Ovary (tissue), 7 donors: ENCODE measurements at regions not wholly inside any gene's neighbourhood (a gene's known extent, or its start where the extent isn't known, plus 50 kb on each side); places are given as distances from the start of the nearest gene placed in this dataset.

ENCODE experiments used
- DNase-seq, 5 donors: peaks; one replicate each; pipeline ENCODE4 v3.0.0-alpha.2; 2019 to 2020
- H3K27ac ChIP-seq, 2 donors: fragments of 200-600 bp; one replicate each; pipeline versions ENCODE4 v1.5.1 to v1.8.0; 2019 to 2022
- H3K27me3 ChIP-seq: fragments of 200-600 bp; one replicate; pipeline ENCODE4 v1.8.0; 2022
- H3K36me3 ChIP-seq: fragments of 200-600 bp; sonication (generic); one replicate; pipeline ENCODE4 v1.5.1; 2019
- H3K4me1 ChIP-seq: one replicate; pipeline ENCODE4 v1.8.1; 2013; ENCODE audit warnings: mild to moderate bottlenecking, moderate library complexity; ENCODE audit not compliant: insufficient read depth
- H3K4me3 ChIP-seq: fragments of 200-600 bp; sonication (generic); one replicate; pipeline ENCODE4 v1.5.1; 2017
- H3K9me3 ChIP-seq, 2 donors: fragments of 200-600 bp in 1 of 2; sonication (generic) in 1 of 2; one replicate each; pipeline versions ENCODE4 v1.5.1 to v1.8.1; 2013 to 2019; ENCODE audit warnings: mild to moderate bottlenecking in 1 of 2, moderate library complexity in 1 of 2
- CTCF ChIP-seq, 3 donors: fragments of 450-650 bp in 2 of 3; fragments of 200-600 bp in 1 of 3; IDR thresholded peaks; one replicate each; pipeline versions ENCODE4 v1.5.1 to v1.8.0; 2016 to 2022; ENCODE audit warnings: antibody characterized with exemption in 3 of 3, mild to moderate bottlenecking in 1 of 3
- EP300 ChIP-seq: sonication (generic); formaldehyde crosslinking; IDR thresholded peaks from one replicate; pipeline ENCODE4 v1.6.1; 2017; ENCODE audit warnings: antibody characterized with exemption
- POLR2A ChIP-seq: fragments of 450-650 bp; IDR thresholded peaks from one replicate; pipeline ENCODE4 v1.6.1; 2017; ENCODE audit warnings: antibody characterized with exemption, mild to moderate bottlenecking, moderate library complexity
- WGBS, 3 donors: extraction: QIAGEN DNeasy Blood & Tissue Kit in 1 of 3; methylation state at CpG; one replicate each; pipeline versions ENCODE4 v1.1.5 to v1.1.7; 2013 to 2017; 5-methylcytosine and 5-hydroxymethylcytosine counted together
- intact Hi-C, 4 donors: fragments of 100-400 bp; cut with DNase I; formaldehyde crosslinking; loops; one replicate each; pipeline versions ENCODE4 v1.11.0 to v1.15.1; 2022 to 2023
- donor health status: DM: no; HTN: no; CAD: no; lungs with moderate emphysema.
- donor health status: DM: no; HTN: no; CAD: no.
- donor health status: Bipolar disorder and iron deficiency.
- donor health status: DM: no; HTN: no; CAD: no.
- donor health status: DM: yes; HTN: yes; CAD: no.

- Histone ChIP-seq H3K36me3 (no peaks in the 10 kb centered on the region), H3K27me3 (no peaks in the 10 kb centered on the region), H3K27ac (no peak overlapping the region), H3K4me1 (no peaks in the 10 kb centered on the region), H3K9me3 (no peaks in the 10 kb centered on the region), H3K4me3 (no peak overlapping the region)
- 73 to 78% (median 75%) methylated on average over 4 of the region's 4 CpGs for WGBS, 3 donors
- intact Hi-C loops = no loop called here
- no peak for DNase-seq
- no peak for TF ChIP-seq POLR2A
- TF ChIP-seq CTCF (IDR thresholded peaks at IDR 0.05) = no peak
- no peak for TF ChIP-seq EP300
Measured at GRCh38 chr5:97844797-97845196, 661.8 kb upstream of the RIOK2 start.

GRCh38 chr5:97846643-97847042, 663.6 kb upstream of the RIOK2 start:
- H3K4me3 ChIP-seq = no peak overlapping the region
- H3K36me3 ChIP-seq = no peaks in the 10 kb centered on the region
- no peak for TF ChIP-seq CTCF (IDR thresholded peaks at IDR 0.05)
- no peak for TF ChIP-seq POLR2A
- TF ChIP-seq EP300 = no peak
- H3K9me3 ChIP-seq = no peaks in the 10 kb centered on the region
- intact Hi-C loops = no loop called here
- H3K27ac ChIP-seq = no peak overlapping the region
- H3K4me1 ChIP-seq = no peaks in the 10 kb centered on the region
- H3K27me3 ChIP-seq = no peaks in the 10 kb centered on the region
- no peak for DNase-seq

- Histone ChIP-seq H3K27ac (no peak overlapping the region), H3K9me3 (no peaks in the 10 kb centered on the region), H3K4me3 (no peak overlapping the region), H3K4me1 (no peaks in the 10 kb centered on the region), H3K36me3 (no peaks in the 10 kb centered on the region), H3K27me3 (no peaks in the 10 kb centered on the region)
- 70 to 76% (median 72%) methylated on average over 2 of the region's 2 CpGs for WGBS, 3 donors
- intact Hi-C loops = no loop called here
- TF ChIP-seq POLR2A (no peak), EP300 (no peak), CTCF (IDR thresholded peaks at IDR 0.05) (no peak)
- DNase-seq = no peak
Measured at GRCh38 chr5:97847920-97848631, 665.0 kb upstream of the RIOK2 start.

GRCh38 chr5:97851036-97851435, 668.0 kb upstream of the RIOK2 start:
- WGBS, 3 donors = 89 to 95% (median 91%) methylated on average over 1 of the region's 1 CpG
- H3K4me1 ChIP-seq = no peaks in the 10 kb centered on the region
- DNase-seq = no peak
- H3K36me3 ChIP-seq = no peaks in the 10 kb centered on the region
- intact Hi-C loops = no loop called here
- TF ChIP-seq EP300 (no peak), CTCF (IDR thresholded peaks at IDR 0.05) (no peak), POLR2A (no peak)
- peaks cover 0 to 3% of the 10 kb centered on the region in 2 donors for H3K9me3 ChIP-seq
- no peak overlapping the region for H3K4me3 ChIP-seq
- no peak overlapping the region for H3K27ac ChIP-seq
- H3K27me3 ChIP-seq = no peaks in the 10 kb centered on the region
